OCI-LY1 (cell line): ENCODE measurements at regions not wholly inside any gene's neighbourhood (a gene's known extent, or its start where the extent isn't known, plus 50 kb on each side); places are given as distances from the start of the nearest gene placed in this dataset.

ENCODE experiments used
- CTCF ChIP-seq: fragments of 200-600 bp; sonication (generic), shearing (Covaris generic); IDR thresholded peaks from 2 replicates; pipeline ENCODE4 v1.5.1; 2017; ENCODE audit warnings: mild to moderate bottlenecking, antibody characterized with exemption, low read length, moderate library complexity, mixed read lengths
- EZH2 ChIP-seq: fragments of 200-600 bp; sonication (generic), shearing (Covaris generic); IDR thresholded peaks from 2 replicates; pipeline ENCODE4 v1.8.0; 2017; ENCODE audit warnings: borderline replicate concordance, mixed run types, mild to moderate bottlenecking, antibody characterized with exemption, low read length, moderate library complexity, mixed read lengths

GRCh38 chr2:42917425-42917927, 125.1 kb upstream of the HAAO start:
- TF ChIP-seq CTCF (no peak), EZH2 (no peak)
